22Rv1 (cell line): ENCODE measurements at regions not wholly inside any gene's neighbourhood (a gene's known extent, or its start where the extent isn't known, plus 50 kb on each side); places are given as distances from the start of the nearest gene placed in this dataset.
"Not testable (repeated sequence)": the region's sequence is repeated elsewhere in the genome, so short reads cannot be mapped to it uniquely, and the experiment has no call there.

ENCODE experiments used
- CTCF ChIP-seq: fragments of 450-650 bp; IDR thresholded peaks from 2 replicates; pipeline ENCODE4 v1.5.1; 2017; ENCODE audit warnings: mild to moderate bottlenecking
- ZFX ChIP-seq: fragments of 450-650 bp; IDR thresholded peaks from 2 replicates; pipeline ENCODE4 v1.6.1; 2017; ENCODE audit warnings: antibody characterized with exemption, borderline replicate concordance

- TF ChIP-seq CTCF, ZFX: not testable (repeated sequence)
Measured at GRCh38 chr12:84101963-84102362, 810.6 kb downstream of the SLC6A15 start.
